ENCODE measurements at regions not wholly inside any gene's neighbourhood (a gene's known extent, or its start where the extent isn't known, plus 50 kb on each side); places are given as distances from the start of the nearest gene placed in this dataset.

DNA sequence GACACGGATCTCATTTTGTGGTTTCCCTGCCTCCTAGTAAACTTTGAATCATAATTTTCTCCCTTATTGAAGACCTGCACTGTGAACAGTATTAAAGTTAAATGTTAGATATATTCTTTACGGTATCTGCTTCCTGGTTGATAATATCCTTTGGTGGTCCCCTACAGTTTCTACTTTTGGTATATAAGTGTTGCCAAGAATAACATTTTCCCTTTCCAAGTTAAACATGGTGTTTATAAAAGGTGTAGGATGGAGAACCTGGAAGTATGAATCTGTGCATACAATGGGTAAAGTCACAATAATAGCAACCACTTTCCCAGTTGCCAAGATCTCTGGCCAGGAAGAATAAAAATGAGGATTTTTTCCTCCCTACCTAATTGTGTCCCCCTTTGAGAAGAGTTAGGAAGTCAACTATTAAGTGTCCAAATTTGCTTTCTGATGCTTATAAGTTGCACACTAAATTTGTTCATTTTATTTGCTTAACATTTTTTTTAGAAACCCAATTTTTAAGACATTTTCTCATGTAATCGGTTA is 201.0 kb upstream of the STK17B start:
- in situ Hi-C loops (cut with MboI): no loop called here
- Histone ChIP-seq H3K79me2 (ENCODE audit: control insufficient read depth, insufficient read depth, low read length) (no peaks in the 10 kb centered on the region), H3K4me2 (ENCODE audit: insufficient read depth, low read length) (no peak overlapping the region; the same call in 1 of the 2 replicates), H3K9me1 (ENCODE audit: control insufficient read depth, insufficient read depth, low read length) (no peaks in the 10 kb centered on the region), H3K27me3 (ENCODE audit: control insufficient read depth in 2 of 2, insufficient read depth in 2 of 2, low read length in 2 of 2) (no peaks in the 10 kb centered on the region), H3K36me3 (ENCODE audit: control insufficient read depth, insufficient read depth, low read length) (no peaks in the 10 kb centered on the region), H3K27ac (ENCODE audit: extremely low read depth, low read depth, low read length) (peak overlapping the region; percentile 39; the same call in 1 of the 3 replicates), H3K4me1 (replicated peaks in 1 of 2; ENCODE audit: control insufficient read depth in 2 of 2, insufficient read depth in 2 of 2, low read length in 2 of 2) (peaks cover 3% of the 10 kb centered on the region in 2 experiments; a peak in 3 of 5 replicates), H3K9me3 (replicated peaks; ENCODE audit: control insufficient read depth, insufficient read depth, low read depth, low read length) (peaks cover 5% of the 10 kb centered on the region), H2AFZ (ENCODE audit: low read depth, low read length) (no peak overlapping the region), H3K4me3 (no peak overlapping the region), H4K20me1 (replicated peaks; ENCODE audit: control insufficient read depth, insufficient read depth, low read length) (no peaks in the 10 kb centered on the region), H3K9ac (ENCODE audit: insufficient read depth in 1 of 2, low read depth in 2 of 2, low read length in 2 of 2) (no peak overlapping the region)
- FAIRE-seq (no peak), ATAC-seq (no peak), DNase-seq (ENCODE audit: extremely low read depth in 1 of 4, low spot score in 3 of 4) (no peak)
- ChIA-PET POLR2A (interaction anchor here (0.6 kb wide), 1 partner anchor 265 kb away, joined by 3 read pairs; no protein-coding TSS in a partner anchor), CTCF (ENCODE audit: low intra/inter-chr PET ratio) (no interaction called here)
- intact Hi-C loops (cut with micrococcal nuclease): no loop called here
- WGBS (ENCODE audit: insufficient coverage, low coverage, missing lambda C conversion rate): 27% methylated on average over 3 of the region's 3 CpGs
- TF ChIP-seq MTA2 (IDR thresholded peaks at IDR 0.05; ENCODE audit: low read depth): no peak
- TF ChIP-seq RB1 (IDR thresholded peaks at IDR 0.05; ENCODE audit: low read depth): no peak
- BruUV-seq (replicated peaks): no TSS peak

DNA sequence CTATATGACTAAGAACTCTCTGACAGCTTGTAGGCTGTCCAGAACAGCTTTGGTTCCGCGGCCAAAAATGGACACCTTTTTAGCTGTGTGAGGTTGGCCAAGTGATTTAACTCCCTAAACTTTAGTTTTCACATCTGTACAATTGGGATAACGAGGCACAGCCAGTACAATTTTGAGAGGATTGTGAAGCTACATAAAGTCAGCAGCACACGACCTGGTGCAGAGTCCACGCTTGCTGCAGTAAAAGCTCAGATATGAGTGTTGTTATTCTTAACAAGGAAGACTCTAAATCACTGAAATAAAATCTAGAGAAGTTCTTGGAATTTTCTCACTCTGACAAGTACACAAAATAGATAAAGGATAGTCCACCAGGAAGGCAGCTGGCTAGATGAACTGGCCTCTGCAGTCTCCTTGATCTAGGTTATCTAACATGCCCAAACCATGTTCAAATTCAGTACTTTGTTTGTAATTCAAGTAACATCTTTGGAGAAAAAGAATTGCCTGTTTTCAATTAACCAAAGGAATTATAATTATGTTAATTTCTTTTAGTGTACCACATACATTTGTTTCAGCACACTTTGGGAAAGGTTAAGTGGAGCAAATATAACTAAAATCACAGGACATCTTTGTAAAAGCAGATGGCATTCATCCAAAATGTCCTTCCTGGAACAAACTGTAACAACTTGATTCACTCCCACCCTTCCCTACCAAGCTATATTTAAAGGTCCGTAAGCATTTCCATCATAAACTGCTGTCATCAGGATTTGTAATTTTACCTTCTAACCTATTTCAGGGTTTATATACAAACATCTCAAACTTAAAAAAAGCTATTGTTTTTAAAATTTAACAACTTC is 201.7 kb upstream of the STK17B start:
- in situ Hi-C loops (cut with MboI): no loop called here
- no TSS peak for BruUV-seq (replicated peaks)
- POLR2A ChIA-PET: interaction anchor here (0.6 to 1.0 kb wide), 2 partner anchors 8 to 265 kb away, joined by 3 read pairs; no protein-coding TSS in a partner anchor
- peak; percentile 52 for FAIRE-seq
- H3K4me3 ChIP-seq: no peak overlapping the region
- H3K79me2 ChIP-seq (ENCODE audit: control insufficient read depth, insufficient read depth, low read length): no peaks in the 10 kb centered on the region
- no peak overlapping the region for H3K9ac ChIP-seq (ENCODE audit: insufficient read depth in 1 of 2, low read depth in 2 of 2, low read length in 2 of 2)
- intact Hi-C loops (cut with micrococcal nuclease): no loop called here
- H3K9me1 ChIP-seq (ENCODE audit: control insufficient read depth, insufficient read depth, low read length): no peaks in the 10 kb centered on the region
- CTCF ChIA-PET (ENCODE audit: low intra/inter-chr PET ratio): no interaction called here
- peak; percentile 71 for ATAC-seq
- no peaks in the 10 kb centered on the region for H3K27me3 ChIP-seq (ENCODE audit: control insufficient read depth in 2 of 2, insufficient read depth in 2 of 2, low read length in 2 of 2)
- no peaks in the 10 kb centered on the region for H3K36me3 ChIP-seq (ENCODE audit: control insufficient read depth, insufficient read depth, low read length)
- peaks cover 3% of the 10 kb centered on the region in 2 experiments; a peak in 3 of 5 replicates for H3K4me1 ChIP-seq (replicated peaks in 1 of 2; ENCODE audit: control insufficient read depth in 2 of 2, insufficient read depth in 2 of 2, low read length in 2 of 2)
- 0% methylated on average over 6 of the region's 6 CpGs for WGBS (ENCODE audit: insufficient coverage, low coverage, missing lambda C conversion rate)
- no peaks in the 10 kb centered on the region for H4K20me1 ChIP-seq (replicated peaks; ENCODE audit: control insufficient read depth, insufficient read depth, low read length)
- H2AFZ ChIP-seq (ENCODE audit: low read depth, low read length): peak overlapping the region; percentile 27; the same call in 1 of the 2 replicates
- peak in 2 of 4 experiments; percentile 13 to 53 for DNase-seq (ENCODE audit: extremely low read depth in 1 of 4, low spot score in 3 of 4)
- H3K4me2 ChIP-seq (ENCODE audit: insufficient read depth, low read length): no peak overlapping the region; the same call in 1 of the 2 replicates
- peak overlapping the region; percentile 39; the same call in 2 of the 3 replicates for H3K27ac ChIP-seq (ENCODE audit: extremely low read depth, low read depth, low read length)
- peaks cover under 1% of the 10 kb centered on the region for H3K9me3 ChIP-seq (replicated peaks; ENCODE audit: control insufficient read depth, insufficient read depth, low read depth, low read length)
- TF ChIP-seq, protein P1, sequence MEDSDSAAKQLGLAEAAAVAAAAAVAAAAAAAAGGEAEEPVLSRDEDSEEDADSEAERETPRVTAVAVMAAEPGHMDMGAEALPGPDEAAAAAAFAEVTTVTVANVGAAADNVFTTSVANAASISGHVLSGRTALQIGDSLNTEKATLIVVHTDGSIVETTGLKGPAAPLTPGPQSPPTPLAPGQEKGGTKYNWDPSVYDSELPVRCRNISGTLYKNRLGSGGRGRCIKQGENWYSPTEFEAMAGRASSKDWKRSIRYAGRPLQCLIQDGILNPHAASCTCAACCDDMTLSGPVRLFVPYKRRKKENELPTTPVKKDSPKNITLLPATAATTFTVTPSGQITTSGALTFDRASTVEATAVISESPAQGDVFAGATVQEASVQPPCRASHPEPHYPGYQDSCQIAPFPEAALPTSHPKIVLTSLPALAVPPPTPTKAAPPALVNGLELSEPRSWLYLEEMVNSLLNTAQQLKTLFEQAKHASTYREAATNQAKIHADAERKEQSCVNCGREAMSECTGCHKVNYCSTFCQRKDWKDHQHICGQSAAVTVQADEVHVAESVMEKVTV (CRISPR knock-in tag; IDR thresholded peaks at IDR 0.05): no peak
- TF ChIP-seq ARID1B (IDR thresholded peaks at IDR 0.05) (peak; percentile 75; the same call in 1 of the 2 replicates), EP300 (IDR thresholded peaks at IDR 0.05; ENCODE audit: low read length) (peak; percentile 62), EP400 (IDR thresholded peaks at IDR 0.05) (0 out of 2 replicates have a peak, but pooled peaks have one; percentile 24), MEIS2 (IDR thresholded peaks at IDR 0.05; ENCODE audit: partially characterized antibody) (peak; percentile 87), RFX5 (IDR thresholded peaks at IDR 0.05; ENCODE audit: low read depth, low read length) (no peak), JUND (IDR thresholded peaks at IDR 0.05; ENCODE audit: borderline replicate concordance, low read depth, low read length) (no peak), JUND (tag; IDR thresholded peaks at IDR 0.05; ENCODE audit: borderline replicate concordance, low read depth, low read length) (peak; percentile 13; the same call in 1 of the 3 replicates), CHD4 (IDR thresholded peaks at IDR 0.05; ENCODE audit: insufficient read depth, insufficient replicate concordance, low read depth, low read length, poor library complexity, severe bottlenecking) (no peak), ASH1L (IDR thresholded peaks at IDR 0.05; ENCODE audit: borderline replicate concordance, low read depth, partially characterized antibody) (no peak), SMAD4 (CRISPR knock-in tag; conservative IDR thresholded peaks at IDR 0.05) (0 out of 2 replicates have a peak, but pooled peaks have one; percentile 10)
